ENCODE measurements at regions not wholly inside any gene's neighbourhood (a gene's known extent, or its start where the extent isn't known, plus 50 kb on each side); places are given as distances from the start of the nearest gene placed in this dataset.

GRCh38 chr9:115437418-115437817 is 319.5 kb upstream of the TNC start:
- no peak for TF ChIP-seq CTCF (optimal IDR thresholded peaks at IDR 0.05 in 1 of 3, IDR thresholded peaks at IDR 0.05 in 1 of 3, conservative IDR thresholded peaks at IDR 0.05 in 1 of 3; ENCODE audit: extremely low read depth in 1 of 3, insufficient read depth in 2 of 3, low read length in 3 of 3)
- TF ChIP-seq EZH2 (IDR thresholded peaks at IDR 0.05; ENCODE audit: low read length): no peak
